ENCODE measurements at regions not wholly inside any gene's neighbourhood (a gene's known extent, or its start where the extent isn't known, plus 50 kb on each side); places are given as distances from the start of the nearest gene placed in this dataset.

GRCh38 chr4:58188316-58188715 lies 1078.1 kb upstream of the IGFBP7 start:
- no peak overlapping the region for H3K4me3 ChIP-seq (ENCODE audit: low read depth, low read length)
- no peak for TF ChIP-seq CTCF (conservative IDR thresholded peaks at IDR 0.05; ENCODE audit: low read depth, low read length)
- no peak for DNase-seq (ENCODE audit: low read depth)

- TF ChIP-seq CTCF (conservative IDR thresholded peaks at IDR 0.05; ENCODE audit: low read depth, low read length), result no peak
- DNase-seq (ENCODE audit: low read depth), result no peak
- H3K4me3 ChIP-seq (ENCODE audit: low read depth, low read length), result no peak overlapping the region
Measured at GRCh38 chr4:58175024-58175423, 1064.8 kb upstream of the IGFBP7 start.

- no peak for TF ChIP-seq CTCF (conservative IDR thresholded peaks at IDR 0.05; ENCODE audit: low read depth, low read length)
- no peak for DNase-seq (ENCODE audit: low read depth)
- no peak overlapping the region for H3K4me3 ChIP-seq (ENCODE audit: low read depth, low read length)
Measured at GRCh38 chr4:58166490-58166889, 1056.3 kb upstream of the IGFBP7 start.

GRCh38 chr4:58163156-58163555 lies 1053.0 kb upstream of the IGFBP7 start:
- H3K4me3 ChIP-seq (ENCODE audit: low read depth, low read length), result no peak overlapping the region
- no peak for TF ChIP-seq CTCF (conservative IDR thresholded peaks at IDR 0.05; ENCODE audit: low read depth, low read length)

GRCh38 chr4:58149404-58150085 lies 1039.4 kb upstream of the IGFBP7 start:
- TF ChIP-seq CTCF (conservative IDR thresholded peaks at IDR 0.05; ENCODE audit: low read depth, low read length), result no peak
- no peak overlapping the region for H3K4me3 ChIP-seq (ENCODE audit: low read depth, low read length)
- no peak for DNase-seq (ENCODE audit: low read depth)

More at GRCh38 chr4:58163156-58163555, 1053.0 kb upstream of the IGFBP7 start:
- DNase-seq (ENCODE audit: low read depth), result no peak

GRCh38 chr4:58144721-58145120 lies 1034.5 kb upstream of the IGFBP7 start:
- H3K4me3 ChIP-seq (ENCODE audit: low read depth, low read length), result no peak overlapping the region
- TF ChIP-seq CTCF (conservative IDR thresholded peaks at IDR 0.05; ENCODE audit: low read depth, low read length), result no peak
- no peak for DNase-seq (ENCODE audit: low read depth)
